ENCODE measurements at regions not wholly inside any gene's neighbourhood (a gene's known extent, or its start where the extent isn't known, plus 50 kb on each side); places are given as distances from the start of the nearest gene placed in this dataset.

- no peak for DNase-seq (ENCODE audit: low spot score)
- CTCF ChIA-PET = no interaction called here
- H3K36me3 ChIP-seq (ENCODE audit: insufficient read depth, low read length, poor library complexity, severe bottlenecking) = no peaks in the 10 kb centered on the region
- no peak overlapping the region for H3K27ac ChIP-seq (ENCODE audit: low read depth, low read length, poor library complexity, severe bottlenecking)
- POLR2A ChIA-PET (ENCODE audit: low non-redundant PET) = no interaction called here
- H3K4me3 ChIP-seq (ENCODE audit: low read depth, low read length, poor library complexity, severe bottlenecking) = no peak overlapping the region
- no peaks in the 10 kb centered on the region for H3K27me3 ChIP-seq (replicated peaks; ENCODE audit: insufficient read depth, low read depth, low read length, poor library complexity)
- no peak for TF ChIP-seq CTCF (conservative IDR thresholded peaks at IDR 0.05; ENCODE audit: low read depth, low read length)
- no peak for TF ChIP-seq EZH2 (IDR thresholded peaks at IDR 0.05; ENCODE audit: borderline replicate concordance, low read depth, low read length, poor library complexity, severe bottlenecking)
- intact Hi-C loops (cut with micrococcal nuclease; ENCODE audit: unreplicated experiment) = no loop called here
- no peaks in the 10 kb centered on the region for H3K4me1 ChIP-seq (ENCODE audit: insufficient read depth, low read length, poor library complexity, severe bottlenecking)
- H3K9me3 ChIP-seq (ENCODE audit: low read depth, low read length, poor library complexity, severe bottlenecking) = no peaks in the 10 kb centered on the region
- no TSS peak for BruUV-seq (replicated peaks)
Measured at GRCh38 chr1:245090491-245091090, 64.2 kb upstream of the KIF26B start.

DNA sequence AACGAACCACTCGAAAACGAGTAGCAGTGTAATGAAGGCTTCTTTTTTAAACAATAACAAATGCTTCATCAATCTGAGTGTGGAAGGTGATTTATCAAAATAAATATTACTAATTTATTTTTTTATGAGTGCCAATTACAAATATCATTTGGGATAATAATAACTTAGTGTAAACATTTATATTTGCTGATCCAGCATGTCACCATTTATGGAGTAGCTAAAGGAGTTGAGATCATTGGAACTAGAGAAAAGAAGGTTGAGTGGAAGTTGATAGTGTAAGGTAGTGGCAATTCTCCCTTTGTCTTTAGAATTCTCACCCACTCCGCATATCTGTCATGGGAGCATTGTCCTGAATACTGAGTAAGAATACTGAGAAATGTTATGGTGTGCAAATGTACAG, 67.1 kb upstream of the KIF26B start:
- Histone ChIP-seq H3K4me3 (ENCODE audit: low read depth, low read length, poor library complexity, severe bottlenecking) (no peak overlapping the region), H3K9me3 (ENCODE audit: low read depth, low read length, poor library complexity, severe bottlenecking) (no peaks in the 10 kb centered on the region), H3K36me3 (ENCODE audit: insufficient read depth, low read length, poor library complexity, severe bottlenecking) (no peaks in the 10 kb centered on the region), H3K4me1 (ENCODE audit: insufficient read depth, low read length, poor library complexity, severe bottlenecking) (no peaks in the 10 kb centered on the region), H3K27me3 (replicated peaks; ENCODE audit: insufficient read depth, low read depth, low read length, poor library complexity) (no peaks in the 10 kb centered on the region), H3K27ac (ENCODE audit: low read depth, low read length, poor library complexity, severe bottlenecking) (no peak overlapping the region)
- no peak for DNase-seq (ENCODE audit: low spot score)
- ChIA-PET POLR2A (ENCODE audit: low non-redundant PET) (no interaction called here), CTCF (no interaction called here)
- intact Hi-C loops (cut with micrococcal nuclease; ENCODE audit: unreplicated experiment) = no loop called here
- TSS peak; percentile 25 for BruUV-seq (replicated peaks)
- TF ChIP-seq CTCF (conservative IDR thresholded peaks at IDR 0.05; ENCODE audit: low read depth, low read length) = no peak
- no peak for TF ChIP-seq EZH2 (IDR thresholded peaks at IDR 0.05; ENCODE audit: borderline replicate concordance, low read depth, low read length, poor library complexity, severe bottlenecking)

GRCh38 chr1:245086389-245086969, 68.3 kb upstream of the KIF26B start:
- POLR2A ChIA-PET (ENCODE audit: low non-redundant PET) = no interaction called here
- Histone ChIP-seq H3K27ac (ENCODE audit: low read depth, low read length, poor library complexity, severe bottlenecking) (no peak overlapping the region), H3K4me1 (ENCODE audit: insufficient read depth, low read length, poor library complexity, severe bottlenecking) (no peaks in the 10 kb centered on the region), H3K9me3 (ENCODE audit: low read depth, low read length, poor library complexity, severe bottlenecking) (no peaks in the 10 kb centered on the region), H3K4me3 (ENCODE audit: low read depth, low read length, poor library complexity, severe bottlenecking) (no peak overlapping the region), H3K27me3 (replicated peaks; ENCODE audit: insufficient read depth, low read depth, low read length, poor library complexity) (no peaks in the 10 kb centered on the region), H3K36me3 (ENCODE audit: insufficient read depth, low read length, poor library complexity, severe bottlenecking) (no peaks in the 10 kb centered on the region)
- no TSS peak for BruUV-seq (replicated peaks)
- CTCF ChIA-PET = no interaction called here
- intact Hi-C loops (cut with micrococcal nuclease; ENCODE audit: unreplicated experiment) = no loop called here
- no peak for DNase-seq (ENCODE audit: low spot score)
- TF ChIP-seq CTCF (conservative IDR thresholded peaks at IDR 0.05; ENCODE audit: low read depth, low read length) = no peak
- TF ChIP-seq EZH2 (IDR thresholded peaks at IDR 0.05; ENCODE audit: borderline replicate concordance, low read depth, low read length, poor library complexity, severe bottlenecking) = no peak
